ENCODE measurements at regions not wholly inside any gene's neighbourhood (a gene's known extent, or its start where the extent isn't known, plus 50 kb on each side); places are given as distances from the start of the nearest gene placed in this dataset.

DNA sequence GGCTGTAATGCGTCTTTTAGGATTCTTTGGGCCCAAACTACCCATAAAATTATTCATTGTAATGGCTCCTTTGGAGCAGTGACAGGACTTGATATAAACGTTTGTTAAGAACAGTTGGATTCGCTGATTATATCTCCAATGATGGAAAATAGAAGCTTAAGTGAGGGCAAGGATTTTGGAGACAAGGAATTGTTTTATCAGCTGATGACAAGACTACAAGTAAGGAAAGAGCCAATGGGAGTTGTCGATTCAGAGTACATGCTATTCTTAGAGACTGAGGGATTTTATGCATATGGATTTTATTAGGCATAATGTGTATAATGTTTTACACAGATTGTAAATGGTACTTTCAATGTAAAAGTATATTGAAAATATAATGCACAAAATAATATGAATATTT, 425.5 kb upstream of the RIOK2 start:
- TF ChIP-seq, protein P1, sequence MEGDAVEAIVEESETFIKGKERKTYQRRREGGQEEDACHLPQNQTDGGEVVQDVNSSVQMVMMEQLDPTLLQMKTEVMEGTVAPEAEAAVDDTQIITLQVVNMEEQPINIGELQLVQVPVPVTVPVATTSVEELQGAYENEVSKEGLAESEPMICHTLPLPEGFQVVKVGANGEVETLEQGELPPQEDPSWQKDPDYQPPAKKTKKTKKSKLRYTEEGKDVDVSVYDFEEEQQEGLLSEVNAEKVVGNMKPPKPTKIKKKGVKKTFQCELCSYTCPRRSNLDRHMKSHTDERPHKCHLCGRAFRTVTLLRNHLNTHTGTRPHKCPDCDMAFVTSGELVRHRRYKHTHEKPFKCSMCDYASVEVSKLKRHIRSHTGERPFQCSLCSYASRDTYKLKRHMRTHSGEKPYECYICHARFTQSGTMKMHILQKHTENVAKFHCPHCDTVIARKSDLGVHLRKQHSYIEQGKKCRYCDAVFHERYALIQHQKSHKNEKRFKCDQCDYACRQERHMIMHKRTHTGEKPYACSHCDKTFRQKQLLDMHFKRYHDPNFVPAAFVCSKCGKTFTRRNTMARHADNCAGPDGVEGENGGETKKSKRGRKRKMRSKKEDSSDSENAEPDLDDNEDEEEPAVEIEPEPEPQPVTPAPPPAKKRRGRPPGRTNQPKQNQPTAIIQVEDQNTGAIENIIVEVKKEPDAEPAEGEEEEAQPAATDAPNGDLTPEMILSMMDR (IDR thresholded peaks at IDR 0.05): no peak
- no peaks in the 10 kb centered on the region for H3K36me3 ChIP-seq
- intact Hi-C loops (cut with DNase I): no loop called here
- H3K27me3 ChIP-seq: no peaks in the 10 kb centered on the region
- H3K4me1 ChIP-seq: no peaks in the 10 kb centered on the region
- peaks cover 0 to 12% (median 0%) of the 10 kb centered on the region in 11 donors for H3K9me3 ChIP-seq
- no peak overlapping the region for H3K27ac ChIP-seq
- 71 to 73% methylated on average over 4 of the region's 4 CpGs for WGBS, 2 donors
- ATAC-seq (no peak), DNase-seq (no peak)
- no peak overlapping the region for H3K4me3 ChIP-seq

DNA sequence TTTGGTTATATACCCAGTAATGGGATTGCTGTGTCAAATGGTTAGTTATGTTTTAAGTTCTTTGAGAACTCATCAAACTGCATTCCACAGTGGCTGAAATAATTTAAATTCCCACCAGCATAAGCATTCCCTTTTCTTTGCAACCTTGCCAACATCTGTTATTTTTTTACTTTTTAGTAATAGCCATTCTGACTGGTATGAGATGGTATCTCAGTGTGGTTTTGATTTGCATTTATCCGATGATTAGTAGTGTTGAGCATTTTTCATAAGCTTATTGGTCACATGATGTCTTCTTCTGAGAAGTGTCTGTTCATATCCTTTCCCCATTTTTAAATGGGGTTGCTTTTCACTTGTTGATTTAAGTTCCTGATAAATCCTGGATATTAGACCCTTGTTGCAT, 435.7 kb upstream of the RIOK2 start:
- H3K27me3 ChIP-seq: no peaks in the 10 kb centered on the region
- intact Hi-C loops (cut with DNase I): no loop called here
- peaks cover 0 to 24% (median 0%) of the 10 kb centered on the region in 11 donors for H3K9me3 ChIP-seq
- no peaks in the 10 kb centered on the region for H3K4me1 ChIP-seq
- TF ChIP-seq, protein P1 (IDR thresholded peaks at IDR 0.05): no peak
- no peaks in the 10 kb centered on the region for H3K36me3 ChIP-seq
- 95 to 97% methylated on average over 1 of the region's 1 CpG for WGBS, 2 donors
- ATAC-seq (no peak), DNase-seq (no peak)
- no peak overlapping the region for H3K27ac ChIP-seq
- no peak overlapping the region for H3K4me3 ChIP-seq

DNA sequence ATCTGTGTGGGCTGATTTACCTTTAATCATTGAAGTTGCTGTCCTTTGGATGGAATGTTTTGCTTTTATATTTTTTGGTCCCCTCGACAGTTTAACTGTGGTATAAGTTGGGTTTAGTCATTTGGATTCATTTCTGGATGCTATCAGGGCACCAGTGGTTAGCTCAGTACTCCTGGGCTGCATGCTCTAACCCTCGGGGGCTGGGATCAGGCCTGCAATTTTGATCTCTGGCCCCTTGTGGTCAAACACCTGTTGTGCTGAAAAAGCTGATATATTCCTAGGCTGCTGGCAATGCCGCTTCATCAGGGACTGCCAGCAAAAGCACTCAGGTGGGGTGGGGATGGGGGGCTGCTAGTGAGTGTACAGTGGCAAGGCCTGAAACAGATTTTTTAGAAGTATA, 440.4 kb upstream of the RIOK2 start:
- no peak overlapping the region for H3K4me3 ChIP-seq
- no peaks in the 10 kb centered on the region for H3K27me3 ChIP-seq
- peaks cover 0 to 16% (median 0%) of the 10 kb centered on the region in 11 donors for H3K9me3 ChIP-seq
- ATAC-seq (no peak), DNase-seq (no peak)
- TF ChIP-seq, protein P1 (IDR thresholded peaks at IDR 0.05): no peak
- intact Hi-C loops (cut with DNase I): no loop called here
- no peaks in the 10 kb centered on the region for H3K36me3 ChIP-seq
- H3K4me1 ChIP-seq: peaks cover 0 to 11% (median 0%) of the 10 kb centered on the region in 9 donors
- 70 to 81% methylated on average over 3 of the region's 3 CpGs for WGBS, 2 donors
- no peak overlapping the region for H3K27ac ChIP-seq

DNA sequence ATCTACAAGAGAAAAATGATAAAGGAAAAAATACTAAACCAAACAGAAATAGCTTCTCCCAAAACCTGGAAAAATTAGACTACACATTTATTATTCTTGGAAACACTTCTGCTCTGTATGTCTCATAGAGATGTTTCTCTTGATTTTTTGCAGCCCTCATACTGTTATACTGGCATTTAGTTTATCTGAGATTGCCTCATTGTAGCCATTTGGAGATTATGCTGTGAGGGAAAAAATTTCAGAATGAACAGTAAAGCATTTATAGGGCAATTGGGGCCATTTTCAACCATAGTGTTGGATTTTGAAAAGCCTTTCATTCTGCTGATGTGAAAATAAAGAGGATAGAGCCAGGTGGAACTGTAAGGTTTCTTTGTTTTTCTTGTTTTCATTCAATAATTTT, 441.8 kb upstream of the RIOK2 start:
- TF ChIP-seq, protein P1 (IDR thresholded peaks at IDR 0.05): no peak
- H3K4me3 ChIP-seq: no peak overlapping the region
- H3K9me3 ChIP-seq: peaks cover 0 to 3% (median 0%) of the 10 kb centered on the region in 11 donors
- no peaks in the 10 kb centered on the region for H3K27me3 ChIP-seq
- peaks cover 0 to 13% (median 0%) of the 10 kb centered on the region in 9 donors for H3K4me1 ChIP-seq
- DNase-seq: no peak
- intact Hi-C loops (cut with DNase I): no loop called here
- no peak overlapping the region for H3K27ac ChIP-seq
- H3K36me3 ChIP-seq: no peaks in the 10 kb centered on the region
- no peak for ATAC-seq
